WTC11 (cell line): ENCODE measurements at regions not wholly inside any gene's neighbourhood (a gene's known extent, or its start where the extent isn't known, plus 50 kb on each side); places are given as distances from the start of the nearest gene placed in this dataset.

Experiments
- ATAC-seq: fragments of 200-7000 bp; cut with Tn5 transposase; 2 replicates; pipeline ENCODE4 v1.10.0; 2021; ENCODE audit warnings: mild to moderate bottlenecking, moderate library complexity
- CTCF ChIA-PET: fragments of 300-600 bp; sonication (Branson Sonifier 250); formaldehyde crosslinking; loops from one replicate; lab custom pipeline; 2021; ENCODE audit warnings: antibody characterized with exemption; lab: Charles Lee
- POLR2A ChIA-PET: fragments of 350-600 bp; sonication (Branson Sonifier 250); formaldehyde crosslinking; loops from one replicate; lab custom pipeline; 2021; ENCODE audit warnings: antibody characterized with exemption; lab: Charles Lee
- DNase-seq: peaks from one replicate; pipeline ENCODE4 v3.0.0; 2021; ENCODE audit warnings: low spot score
- H3K27ac Mint-ChIP-seq: 2 replicates; pipeline ENCODE4 v1.8.0; 2021; ENCODE audit warnings: mixed read lengths
- H3K27me3 Mint-ChIP-seq: 2 replicates; pipeline ENCODE4 v1.8.0; 2021; ENCODE audit warnings: low read depth, mild to moderate bottlenecking, moderate library complexity, mixed read lengths
- H3K36me3 Mint-ChIP-seq: 2 replicates; pipeline ENCODE4 v1.8.0; 2021; ENCODE audit warnings: mixed read lengths
- H3K4me1 Mint-ChIP-seq: 2 replicates; pipeline ENCODE4 v1.8.0; 2022; ENCODE audit warnings: mixed read lengths
- H3K4me3 Mint-ChIP-seq: 2 replicates; pipeline ENCODE4 v1.8.0; 2021; ENCODE audit warnings: mild to moderate bottlenecking, moderate library complexity, mixed read lengths
- H3K9me3 Mint-ChIP-seq: 2 replicates; pipeline ENCODE4 v1.8.0; 2021; ENCODE audit warnings: mixed read lengths
- CBFB ChIP-seq: sonication (generic); formaldehyde crosslinking; IDR thresholded peaks from 2 replicates; pipeline ENCODE4 v1.8.1; 2022; ENCODE audit warnings: mild to moderate bottlenecking, low read depth, missing genetic modification reagents
- ELF4 ChIP-seq: sonication (generic); formaldehyde crosslinking; IDR thresholded peaks from 2 replicates; pipeline ENCODE4 v1.8.1; 2022; ENCODE audit warnings: low read depth, mild to moderate bottlenecking, moderate library complexity, missing genetic modification reagents
- GABPB1 ChIP-seq: sonication (generic); formaldehyde crosslinking; IDR thresholded peaks from 2 replicates; pipeline ENCODE4 v1.8.1; 2023; ENCODE audit warnings: mild to moderate bottlenecking, missing genetic modification reagents
- GRHL2 ChIP-seq: fragments of 250-450 bp; sonication (Bioruptor Pico); IDR thresholded peaks from 2 replicates; pipeline ENCODE4 v1.8.0; 2022; ENCODE audit warnings: mild to moderate bottlenecking, moderate library complexity; ENCODE audit not compliant: insufficient replicate concordance, severe bottlenecking
- HMGA2 ChIP-seq: fragments of 250-450 bp; sonication (Bioruptor Pico); IDR thresholded peaks from 2 replicates; pipeline ENCODE4 v1.4.0; 2021; ENCODE audit warnings: mild to moderate bottlenecking, moderate library complexity
- JAZF1 ChIP-seq: fragments of 250-450 bp; sonication (Bioruptor Pico); IDR thresholded peaks from 2 replicates; pipeline ENCODE4 v1.9.0; 2021; ENCODE audit warnings: moderate library complexity, mild to moderate bottlenecking, inconsistent platforms
- NFATC4 ChIP-seq: fragments of 250-450 bp; sonication (Bioruptor Pico); IDR thresholded peaks from 2 replicates; pipeline ENCODE4 v1.9.0; 2021; ENCODE audit warnings: mild to moderate bottlenecking
- NR1H2 ChIP-seq: sonication (generic); formaldehyde crosslinking; IDR thresholded peaks from 2 replicates; pipeline ENCODE4 v1.9.0; 2021; ENCODE audit warnings: mild to moderate bottlenecking, moderate library complexity, missing genetic modification reagents
- RORB ChIP-seq: fragments of 250-450 bp; sonication (Bioruptor Pico); IDR thresholded peaks from 2 replicates; pipeline ENCODE4 v1.9.0; 2021; ENCODE audit warnings: mild to moderate bottlenecking
- SMAD3 ChIP-seq: sonication (generic); formaldehyde crosslinking; IDR thresholded peaks from 2 replicates; pipeline ENCODE4 v1.8.0; 2022; ENCODE audit warnings: missing genetic modification reagents, mild to moderate bottlenecking, borderline replicate concordance
- ZNF263 ChIP-seq: sonication (generic); formaldehyde crosslinking; IDR thresholded peaks from 2 replicates; pipeline ENCODE4 v1.8.1; 2022; ENCODE audit warnings: low read depth, mild to moderate bottlenecking, moderate library complexity, missing genetic modification reagents
- ZNF396 ChIP-seq: fragments of 250-450 bp; sonication (Bioruptor Pico); IDR thresholded peaks from 2 replicates; pipeline ENCODE4 v1.8.0; 2021; ENCODE audit warnings: mild to moderate bottlenecking, moderate library complexity, borderline replicate concordance
- ZNF423 ChIP-seq: fragments of 250-450 bp; sonication (Bioruptor Pico); IDR thresholded peaks from 2 replicates; pipeline ENCODE4 v2.1.2; 2022; ENCODE audit warnings: mild to moderate bottlenecking, moderate library complexity
- TF ChIP-seq, protein P1 (sequence below): sonication (generic); formaldehyde crosslinking; IDR thresholded peaks from 2 replicates; pipeline ENCODE4 v1.8.0; 2022; ENCODE audit warnings: mild to moderate bottlenecking, missing genetic modification reagents
- TF ChIP-seq, protein P2 (sequence below): sonication (generic); formaldehyde crosslinking; IDR thresholded peaks from 2 replicates; pipeline ENCODE4 v1.8.0; 2023; ENCODE audit warnings: mild to moderate bottlenecking, missing genetic modification reagents
- TF ChIP-seq, protein P3 (sequence below): fragments of 250-450 bp; sonication (Bioruptor Pico); IDR thresholded peaks from 2 replicates; pipeline ENCODE4 v2.1.2; 2022; ENCODE audit warnings: mild to moderate bottlenecking, moderate library complexity
- TF ChIP-seq, protein P4 (sequence below): sonication (generic); formaldehyde crosslinking; IDR thresholded peaks from 2 replicates; pipeline ENCODE4 v1.8.1; 2023; ENCODE audit warnings: mild to moderate bottlenecking, missing genetic modification reagents, moderate library complexity
- TF ChIP-seq, protein P5 (sequence below): sonication (generic); formaldehyde crosslinking; IDR thresholded peaks from 2 replicates; pipeline ENCODE4 v1.8.1; 2022; ENCODE audit warnings: low read depth, missing genetic modification reagents, borderline replicate concordance
- TF ChIP-seq, protein P6 (sequence below): sonication (generic); formaldehyde crosslinking; IDR thresholded peaks from 2 replicates; pipeline ENCODE4 v1.8.1; 2023; ENCODE audit warnings: mild to moderate bottlenecking, missing genetic modification reagents, borderline replicate concordance

DNA sequence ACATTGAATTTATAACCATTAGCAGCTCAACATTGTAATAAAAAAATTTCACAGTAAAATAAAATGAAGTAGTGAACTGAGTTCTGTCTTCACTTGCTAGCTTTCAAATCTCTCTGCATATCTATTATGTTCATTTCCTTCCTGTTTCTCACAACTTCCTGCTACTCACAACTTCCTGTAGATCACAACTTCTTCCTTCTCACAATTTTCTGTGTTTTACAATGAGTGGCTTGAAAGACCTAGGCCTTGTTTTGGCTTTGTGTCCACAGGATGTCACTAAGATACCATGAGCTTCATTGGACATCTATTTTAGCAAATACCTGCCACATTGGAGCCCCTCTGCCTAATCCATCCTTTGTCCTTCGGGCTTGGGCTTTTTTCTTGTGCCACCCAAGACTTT lies 480.3 kb upstream of the ADAMTS16 start:
- ATAC-seq (no peak), DNase-seq (no peak)
- H3K27ac Mint-ChIP-seq = no peak overlapping the region
- no peak overlapping the region for H3K4me3 Mint-ChIP-seq
- H3K36me3 Mint-ChIP-seq = peaks cover 5% of the 10 kb centered on the region
- H3K9me3 Mint-ChIP-seq = peaks cover 14% of the 10 kb centered on the region
- POLR2A ChIA-PET = no interaction called here
- H3K4me1 Mint-ChIP-seq = peaks cover 5% of the 10 kb centered on the region; the same call in 1 of the 2 replicates
- CTCF ChIA-PET = interaction anchor here (1.0 kb wide), 2 partner anchors 19 to 80 kb away, joined by 3 read pairs; no protein-coding TSS in a partner anchor
- TF ChIP-seq JAZF1 (no peak), NR1H2 (no peak), ZNF423 (no peak), RORB (CRISPR knock-in tag) (no peak), NFATC4 (CRISPR knock-in tag) (no peak), ELF4 (CRISPR knock-in tag) (no peak), GRHL2 (CRISPR knock-in tag) (no peak), GABPB1 (CRISPR knock-in tag) (no peak), HMGA2 (CRISPR knock-in tag) (no peak), ZNF396 (CRISPR knock-in tag) (no peak), SMAD3 (no peak), ZNF263 (no peak), CBFB (CRISPR knock-in tag) (no peak)
- TF ChIP-seq, protein P1, sequence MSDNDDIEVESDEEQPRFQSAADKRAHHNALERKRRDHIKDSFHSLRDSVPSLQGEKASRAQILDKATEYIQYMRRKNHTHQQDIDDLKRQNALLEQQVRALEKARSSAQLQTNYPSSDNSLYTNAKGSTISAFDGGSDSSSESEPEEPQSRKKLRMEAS (CRISPR knock-in tag) = no peak
- TF ChIP-seq, protein P2, sequence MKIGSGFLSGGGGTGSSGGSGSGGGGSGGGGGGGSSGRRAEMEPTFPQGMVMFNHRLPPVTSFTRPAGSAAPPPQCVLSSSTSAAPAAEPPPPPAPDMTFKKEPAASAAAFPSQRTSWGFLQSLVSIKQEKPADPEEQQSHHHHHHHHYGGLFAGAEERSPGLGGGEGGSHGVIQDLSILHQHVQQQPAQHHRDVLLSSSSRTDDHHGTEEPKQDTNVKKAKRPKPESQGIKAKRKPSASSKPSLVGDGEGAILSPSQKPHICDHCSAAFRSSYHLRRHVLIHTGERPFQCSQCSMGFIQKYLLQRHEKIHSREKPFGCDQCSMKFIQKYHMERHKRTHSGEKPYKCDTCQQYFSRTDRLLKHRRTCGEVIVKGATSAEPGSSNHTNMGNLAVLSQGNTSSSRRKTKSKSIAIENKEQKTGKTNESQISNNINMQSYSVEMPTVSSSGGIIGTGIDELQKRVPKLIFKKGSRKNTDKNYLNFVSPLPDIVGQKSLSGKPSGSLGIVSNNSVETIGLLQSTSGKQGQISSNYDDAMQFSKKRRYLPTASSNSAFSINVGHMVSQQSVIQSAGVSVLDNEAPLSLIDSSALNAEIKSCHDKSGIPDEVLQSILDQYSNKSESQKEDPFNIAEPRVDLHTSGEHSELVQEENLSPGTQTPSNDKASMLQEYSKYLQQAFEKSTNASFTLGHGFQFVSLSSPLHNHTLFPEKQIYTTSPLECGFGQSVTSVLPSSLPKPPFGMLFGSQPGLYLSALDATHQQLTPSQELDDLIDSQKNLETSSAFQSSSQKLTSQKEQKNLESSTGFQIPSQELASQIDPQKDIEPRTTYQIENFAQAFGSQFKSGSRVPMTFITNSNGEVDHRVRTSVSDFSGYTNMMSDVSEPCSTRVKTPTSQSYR (CRISPR knock-in tag) = no peak
- TF ChIP-seq, protein P3, sequence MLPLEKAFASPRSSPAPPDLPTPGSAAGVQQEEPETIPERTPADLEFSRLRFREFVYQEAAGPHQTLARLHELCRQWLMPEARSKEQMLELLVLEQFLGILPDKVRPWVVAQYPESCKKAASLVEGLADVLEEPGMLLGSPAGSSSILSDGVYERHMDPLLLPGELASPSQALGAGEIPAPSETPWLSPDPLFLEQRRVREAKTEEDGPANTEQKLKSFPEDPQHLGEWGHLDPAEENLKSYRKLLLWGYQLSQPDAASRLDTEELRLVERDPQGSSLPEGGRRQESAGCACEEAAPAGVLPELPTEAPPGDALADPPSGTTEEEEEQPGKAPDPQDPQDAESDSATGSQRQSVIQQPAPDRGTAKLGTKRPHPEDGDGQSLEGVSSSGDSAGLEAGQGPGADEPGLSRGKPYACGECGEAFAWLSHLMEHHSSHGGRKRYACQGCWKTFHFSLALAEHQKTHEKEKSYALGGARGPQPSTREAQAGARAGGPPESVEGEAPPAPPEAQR (CRISPR knock-in tag) = no peak
- TF ChIP-seq, protein P4, sequence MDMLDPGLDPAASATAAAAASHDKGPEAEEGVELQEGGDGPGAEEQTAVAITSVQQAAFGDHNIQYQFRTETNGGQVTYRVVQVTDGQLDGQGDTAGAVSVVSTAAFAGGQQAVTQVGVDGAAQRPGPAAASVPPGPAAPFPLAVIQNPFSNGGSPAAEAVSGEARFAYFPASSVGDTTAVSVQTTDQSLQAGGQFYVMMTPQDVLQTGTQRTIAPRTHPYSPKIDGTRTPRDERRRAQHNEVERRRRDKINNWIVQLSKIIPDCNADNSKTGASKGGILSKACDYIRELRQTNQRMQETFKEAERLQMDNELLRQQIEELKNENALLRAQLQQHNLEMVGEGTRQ = no peak
- TF ChIP-seq, protein P5, sequence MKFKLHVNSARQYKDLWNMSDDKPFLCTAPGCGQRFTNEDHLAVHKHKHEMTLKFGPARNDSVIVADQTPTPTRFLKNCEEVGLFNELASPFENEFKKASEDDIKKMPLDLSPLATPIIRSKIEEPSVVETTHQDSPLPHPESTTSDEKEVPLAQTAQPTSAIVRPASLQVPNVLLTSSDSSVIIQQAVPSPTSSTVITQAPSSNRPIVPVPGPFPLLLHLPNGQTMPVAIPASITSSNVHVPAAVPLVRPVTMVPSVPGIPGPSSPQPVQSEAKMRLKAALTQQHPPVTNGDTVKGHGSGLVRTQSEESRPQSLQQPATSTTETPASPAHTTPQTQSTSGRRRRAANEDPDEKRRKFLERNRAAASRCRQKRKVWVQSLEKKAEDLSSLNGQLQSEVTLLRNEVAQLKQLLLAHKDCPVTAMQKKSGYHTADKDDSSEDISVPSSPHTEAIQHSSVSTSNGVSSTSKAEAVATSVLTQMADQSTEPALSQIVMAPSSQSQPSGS (CRISPR knock-in tag) = no peak
- TF ChIP-seq, protein P6, sequence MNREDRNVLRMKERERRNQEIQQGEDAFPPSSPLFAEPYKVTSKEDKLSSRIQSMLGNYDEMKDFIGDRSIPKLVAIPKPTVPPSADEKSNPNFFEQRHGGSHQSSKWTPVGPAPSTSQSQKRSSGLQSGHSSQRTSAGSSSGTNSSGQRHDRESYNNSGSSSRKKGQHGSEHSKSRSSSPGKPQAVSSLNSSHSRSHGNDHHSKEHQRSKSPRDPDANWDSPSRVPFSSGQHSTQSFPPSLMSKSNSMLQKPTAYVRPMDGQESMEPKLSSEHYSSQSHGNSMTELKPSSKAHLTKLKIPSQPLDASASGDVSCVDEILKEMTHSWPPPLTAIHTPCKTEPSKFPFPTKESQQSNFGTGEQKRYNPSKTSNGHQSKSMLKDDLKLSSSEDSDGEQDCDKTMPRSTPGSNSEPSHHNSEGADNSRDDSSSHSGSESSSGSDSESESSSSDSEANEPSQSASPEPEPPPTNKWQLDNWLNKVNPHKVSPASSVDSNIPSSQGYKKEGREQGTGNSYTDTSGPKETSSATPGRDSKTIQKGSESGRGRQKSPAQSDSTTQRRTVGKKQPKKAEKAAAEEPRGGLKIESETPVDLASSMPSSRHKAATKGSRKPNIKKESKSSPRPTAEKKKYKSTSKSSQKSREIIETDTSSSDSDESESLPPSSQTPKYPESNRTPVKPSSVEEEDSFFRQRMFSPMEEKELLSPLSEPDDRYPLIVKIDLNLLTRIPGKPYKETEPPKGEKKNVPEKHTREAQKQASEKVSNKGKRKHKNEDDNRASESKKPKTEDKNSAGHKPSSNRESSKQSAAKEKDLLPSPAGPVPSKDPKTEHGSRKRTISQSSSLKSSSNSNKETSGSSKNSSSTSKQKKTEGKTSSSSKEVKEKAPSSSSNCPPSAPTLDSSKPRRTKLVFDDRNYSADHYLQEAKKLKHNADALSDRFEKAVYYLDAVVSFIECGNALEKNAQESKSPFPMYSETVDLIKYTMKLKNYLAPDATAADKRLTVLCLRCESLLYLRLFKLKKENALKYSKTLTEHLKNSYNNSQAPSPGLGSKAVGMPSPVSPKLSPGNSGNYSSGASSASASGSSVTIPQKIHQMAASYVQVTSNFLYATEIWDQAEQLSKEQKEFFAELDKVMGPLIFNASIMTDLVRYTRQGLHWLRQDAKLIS (CRISPR knock-in tag) = no peak
- no peaks in the 10 kb centered on the region for H3K27me3 Mint-ChIP-seq
